Astrocyte (in vitro differentiated cells and primary cell): ENCODE measurements at regions not wholly inside any gene's neighbourhood (a gene's known extent, or its start where the extent isn't known, plus 50 kb on each side); places are given as distances from the start of the nearest gene placed in this dataset.

Experiments
- DNase-seq: peaks from one replicate; pipeline ENCODE4 v3.0.0-alpha.2; 2010; ENCODE audit warnings: low read depth
- FAIRE-seq: peaks from 2 replicates; lab custom pipeline; 2011; peaks lifted over from hg19 to GRCh38; lab: Jason Lieb, UNC
- H2AFZ ChIP-seq: 2 replicates; pipeline ENCODE4 v1.6.0; 2012; ENCODE audit warnings: low read depth, low read length, inconsistent platforms
- H3K27ac ChIP-seq: 2 replicates; pipeline ENCODE4 v1.5.1; 2011; ENCODE audit warnings: low read depth, low read length, inconsistent platforms
- H3K27me3 ChIP-seq: 2 replicates; pipeline ENCODE4 v1.6.0; 2011; ENCODE audit warnings: low read length, inconsistent platforms; ENCODE audit not compliant: insufficient read depth
- H3K36me3 ChIP-seq: 2 replicates; pipeline ENCODE4 v1.5.1; 2011; ENCODE audit warnings: low read length, inconsistent platforms; ENCODE audit not compliant: insufficient read depth
- H3K4me1 ChIP-seq: 2 replicates; pipeline ENCODE4 v1.5.1; 2011; ENCODE audit warnings: low read length, inconsistent platforms; ENCODE audit not compliant: insufficient read depth
- H3K4me2 ChIP-seq: 2 replicates; pipeline ENCODE4 v1.6.0; 2012; ENCODE audit warnings: low read length, inconsistent platforms
- H3K4me3 ChIP-seq: 2 replicates; pipeline ENCODE4 v1.5.1; 2011; ENCODE audit warnings: low read depth, mild to moderate bottlenecking, low read length, inconsistent platforms; ENCODE audit not compliant: insufficient read depth
- H3K79me2 ChIP-seq: 2 replicates; pipeline ENCODE4 v1.6.0; 2012; ENCODE audit warnings: mild to moderate bottlenecking, low read length, inconsistent platforms; ENCODE audit not compliant: insufficient read depth
- H3K9ac ChIP-seq: 2 replicates; pipeline ENCODE4 v1.6.0; 2012; ENCODE audit warnings: mild to moderate bottlenecking, low read length, inconsistent platforms
- H3K9me3 ChIP-seq: 2 replicates; pipeline ENCODE4 v1.5.1; 2012; ENCODE audit warnings: low read depth, mild to moderate bottlenecking, low read length, inconsistent platforms; ENCODE audit not compliant: insufficient read depth
- H4K20me1 ChIP-seq: 2 replicates; pipeline ENCODE4 v1.6.0; 2012; ENCODE audit warnings: low read length, inconsistent platforms; ENCODE audit not compliant: insufficient read depth
- H3K27ac Mint-ChIP-seq: one replicate; pipeline ENCODE4 v1.8.0; 2021; ENCODE audit warnings: mild to moderate bottlenecking, mixed read lengths; ENCODE audit not compliant: unreplicated experiment
- H3K27me3 Mint-ChIP-seq: one replicate; pipeline ENCODE4 v1.8.0; 2021; ENCODE audit warnings: low read depth, mixed read lengths; ENCODE audit not compliant: unreplicated experiment
- H3K36me3 Mint-ChIP-seq: one replicate; pipeline ENCODE4 v1.8.0; 2021; ENCODE audit warnings: low read depth, mixed read lengths; ENCODE audit not compliant: unreplicated experiment
- H3K4me1 Mint-ChIP-seq: one replicate; pipeline ENCODE4 v1.8.0; 2021; ENCODE audit warnings: low read depth, mixed read lengths; ENCODE audit not compliant: unreplicated experiment
- H3K4me3 Mint-ChIP-seq: one replicate; pipeline ENCODE4 v1.8.0; 2021; ENCODE audit warnings: mild to moderate bottlenecking, moderate library complexity, mixed read lengths; ENCODE audit not compliant: unreplicated experiment
- H3K9me3 Mint-ChIP-seq: one replicate; pipeline ENCODE4 v1.8.0; 2021; ENCODE audit warnings: mild to moderate bottlenecking, mixed read lengths; ENCODE audit not compliant: unreplicated experiment
- CTCF ChIP-seq: IDR thresholded peaks from 2 replicates; pipeline ENCODE4 v1.5.1; 2011; ENCODE audit warnings: low read depth, mild to moderate bottlenecking, inconsistent platforms, low read length, moderate library complexity; ENCODE audit not compliant: insufficient read depth
- EZH2 ChIP-seq: IDR thresholded peaks from 2 replicates; pipeline ENCODE4 v1.6.1; 2012; ENCODE audit warnings: mild to moderate bottlenecking, low read length, inconsistent platforms; ENCODE audit not compliant: insufficient read depth

DNA sequence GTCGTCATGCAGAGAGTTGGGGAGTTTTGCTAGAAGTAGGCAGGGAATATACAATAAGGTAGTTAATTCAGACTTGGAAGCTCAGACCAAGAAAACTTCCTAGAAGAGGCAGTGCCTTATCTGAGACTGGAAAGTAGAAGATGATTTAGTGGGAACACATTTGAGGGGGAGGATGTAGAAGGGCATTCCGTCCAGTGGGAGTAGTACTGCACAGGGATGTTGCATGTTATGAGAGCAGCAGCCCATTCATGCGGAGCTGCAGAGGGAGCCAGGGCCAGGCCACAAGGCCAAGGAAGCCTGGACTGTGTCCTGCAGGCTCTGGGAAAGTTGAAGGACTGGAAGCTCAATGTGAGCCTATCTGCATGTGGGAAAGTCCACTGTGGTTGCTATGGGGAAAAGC lies 344.5 kb upstream of the EEF2KMT start:
- Mint-ChIP-seq H3K9me3 (peaks cover 6% of the 10 kb centered on the region), H3K27ac (no peak overlapping the region), H3K4me1 (peaks cover 2% of the 10 kb centered on the region), H3K27me3 (peaks cover 10% of the 10 kb centered on the region), H3K36me3 (no peaks in the 10 kb centered on the region), H3K4me3 (no peak overlapping the region)
- Histone ChIP-seq H3K36me3 (no peaks in the 10 kb centered on the region), H3K9me3 (peaks cover 3% of the 10 kb centered on the region), H4K20me1 (no peaks in the 10 kb centered on the region), H2AFZ (no peak overlapping the region), H3K4me1 (no peaks in the 10 kb centered on the region), H3K4me2 (no peak overlapping the region), H3K27me3 (no peaks in the 10 kb centered on the region), H3K4me3 (no peak overlapping the region), H3K27ac (no peak overlapping the region), H3K9ac (no peak overlapping the region), H3K79me2 (no peaks in the 10 kb centered on the region)
- TF ChIP-seq CTCF (no peak), EZH2 (no peak)
- DNase-seq (no peak), FAIRE-seq (no peak)

DNA sequence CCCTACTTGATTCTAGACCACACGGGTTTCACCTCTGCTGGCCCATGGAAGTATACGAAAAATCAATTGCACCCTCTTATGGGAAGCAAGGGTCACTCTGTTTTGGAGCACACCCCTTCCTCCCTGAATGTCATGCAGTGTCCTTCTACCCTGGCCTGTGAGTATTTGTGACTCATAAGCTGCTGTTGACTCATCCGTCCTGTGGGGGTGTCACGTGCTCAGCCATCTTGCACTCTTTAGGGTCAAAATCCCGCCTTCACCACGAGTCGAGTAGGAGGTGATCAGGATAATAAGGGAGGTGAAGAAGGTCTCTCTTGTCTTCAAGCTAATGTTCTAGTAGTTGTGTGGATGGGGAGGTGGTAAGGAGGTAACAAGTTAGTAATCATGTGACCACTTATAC lies 341.0 kb upstream of the EEF2KMT start:
- Mint-ChIP-seq H3K27me3 (peaks cover 3% of the 10 kb centered on the region), H3K27ac (no peak overlapping the region), H3K36me3 (no peaks in the 10 kb centered on the region), H3K4me1 (peaks cover 2% of the 10 kb centered on the region), H3K9me3 (peaks cover 6% of the 10 kb centered on the region), H3K4me3 (no peak overlapping the region)
- H4K20me1 ChIP-seq = no peaks in the 10 kb centered on the region
- no peak overlapping the region for H3K9ac ChIP-seq
- H3K36me3 ChIP-seq = no peaks in the 10 kb centered on the region
- no peak overlapping the region for H3K4me3 ChIP-seq
- H3K4me1 ChIP-seq = no peaks in the 10 kb centered on the region
- H2AFZ ChIP-seq = no peak overlapping the region
- no peak overlapping the region for H3K27ac ChIP-seq
- FAIRE-seq (no peak), DNase-seq (no peak)
- no peaks in the 10 kb centered on the region for H3K27me3 ChIP-seq
- no peaks in the 10 kb centered on the region for H3K79me2 ChIP-seq
- H3K9me3 ChIP-seq = peaks cover 3% of the 10 kb centered on the region
- no peak overlapping the region for H3K4me2 ChIP-seq
- TF ChIP-seq CTCF = no peak
- TF ChIP-seq EZH2 = no peak

- Histone ChIP-seq H3K36me3 (no peaks in the 10 kb centered on the region), H4K20me1 (no peaks in the 10 kb centered on the region), H3K27me3 (no peaks in the 10 kb centered on the region), H3K4me2 (no peak overlapping the region), H3K27ac (no peak overlapping the region), H3K79me2 (no peaks in the 10 kb centered on the region), H3K4me1 (no peaks in the 10 kb centered on the region), H3K9ac (no peak overlapping the region), H3K4me3 (no peak overlapping the region), H3K9me3 (peaks cover 2% of the 10 kb centered on the region), H2AFZ (no peak overlapping the region)
- H3K27me3 Mint-ChIP-seq = peaks cover 3% of the 10 kb centered on the region
- H3K36me3 Mint-ChIP-seq = no peaks in the 10 kb centered on the region
- DNase-seq = no peak
- H3K9me3 Mint-ChIP-seq = no peaks in the 10 kb centered on the region
- H3K27ac Mint-ChIP-seq = no peak overlapping the region
- no peaks in the 10 kb centered on the region for H3K4me1 Mint-ChIP-seq
- no peak for FAIRE-seq
- H3K4me3 Mint-ChIP-seq = no peak overlapping the region
- no peak for TF ChIP-seq EZH2
Measured at GRCh38 chr16:5433587-5433986, 336.0 kb upstream of the EEF2KMT start.
